ENCODE measurements at regions not wholly inside any gene's neighbourhood (a gene's known extent, or its start where the extent isn't known, plus 50 kb on each side); places are given as distances from the start of the nearest gene placed in this dataset.

GRCh38 chr14:96745500-96746051 lies 51.6 kb upstream of the VRK1 start:
- peaks cover 0 to 9% of the 10 kb centered on the region in 2 experiments; a peak in 2 of 5 replicates for H3K4me1 ChIP-seq (replicated peaks in 1 of 2; ENCODE audit: control insufficient read depth in 2 of 2, insufficient read depth in 2 of 2, low read length in 2 of 2)
- H4K20me1 ChIP-seq (replicated peaks; ENCODE audit: control insufficient read depth, insufficient read depth, low read length) = no peaks in the 10 kb centered on the region
- 0% methylated on average over 4 of the region's 4 CpGs for WGBS (ENCODE audit: insufficient coverage, low coverage, missing lambda C conversion rate)
- H2AFZ ChIP-seq (ENCODE audit: low read depth, low read length) = no peak overlapping the region
- in situ Hi-C loops (cut with MboI) (no loop called here), intact Hi-C loops (cut with micrococcal nuclease) (no loop called here)
- DNase-seq (ENCODE audit: extremely low read depth in 1 of 4, low spot score in 3 of 4) (no peak), FAIRE-seq (no peak), ATAC-seq (no peak)
- no TSS peak for BruUV-seq (replicated peaks)
- H3K9me1 ChIP-seq (ENCODE audit: control insufficient read depth, insufficient read depth, low read length) = no peaks in the 10 kb centered on the region
- no peaks in the 10 kb centered on the region for H3K36me3 ChIP-seq (ENCODE audit: control insufficient read depth, insufficient read depth, low read length)
- H3K4me2 ChIP-seq (ENCODE audit: insufficient read depth, low read length) = no peak overlapping the region
- H3K27ac ChIP-seq (ENCODE audit: extremely low read depth, low read depth, low read length) = no peak overlapping the region
- POLR2A ChIA-PET = interaction anchor here (0.5 to 0.6 kb wide), 2 partner anchors 22 to 44 kb away, joined by 3 to 4 read pairs; no protein-coding TSS in a partner anchor
- H3K9ac ChIP-seq (ENCODE audit: insufficient read depth in 1 of 2, low read depth in 2 of 2, low read length in 2 of 2) = no peak overlapping the region
- H3K27me3 ChIP-seq (ENCODE audit: control insufficient read depth in 2 of 2, insufficient read depth in 2 of 2, low read length in 2 of 2) = peaks cover 51 to 64% of the 10 kb centered on the region in 2 experiments
- no peaks in the 10 kb centered on the region for H3K9me3 ChIP-seq (replicated peaks; ENCODE audit: control insufficient read depth, insufficient read depth, low read depth, low read length)
- H3K4me3 ChIP-seq = no peak overlapping the region
- CTCF ChIA-PET (ENCODE audit: low intra/inter-chr PET ratio) = no interaction called here
- no peaks in the 10 kb centered on the region for H3K79me2 ChIP-seq (ENCODE audit: control insufficient read depth, insufficient read depth, low read length)
- no peak for TF ChIP-seq PCBP2 (IDR thresholded peaks at IDR 0.05; ENCODE audit: low read depth, low read length, poor library complexity, severe bottlenecking)
- TF ChIP-seq POLR2G (IDR thresholded peaks at IDR 0.05; ENCODE audit: low read depth, low read length) = no peak
- TF ChIP-seq USF2 (CRISPR knock-in tag; IDR thresholded peaks at IDR 0.05) = no peak
- no peak for TF ChIP-seq NONO (IDR thresholded peaks at IDR 0.05; ENCODE audit: low read depth in 2 of 2, low read length in 1 of 2)
- TF ChIP-seq ETV6 (IDR thresholded peaks at IDR 0.05; ENCODE audit: borderline replicate concordance in 1 of 2, low read depth in 2 of 2, low read length in 1 of 2) = no peak
- no peak for TF ChIP-seq ETV6 (CRISPR knock-in tag; IDR thresholded peaks at IDR 0.05; ENCODE audit: borderline replicate concordance)
- no peak for TF ChIP-seq PTBP1 (IDR thresholded peaks at IDR 0.05; ENCODE audit: low read depth, low read length)
- TF ChIP-seq MAX (CRISPR knock-in tag; IDR thresholded peaks at IDR 0.05) = no peak
- TF ChIP-seq SP1 (CRISPR knock-in tag; IDR thresholded peaks at IDR 0.05) = no peak
- TF ChIP-seq RBM15 (IDR thresholded peaks at IDR 0.05; ENCODE audit: insufficient read depth, low read length) = no peak
- no peak for TF ChIP-seq FOXA1 (IDR thresholded peaks at IDR 0.05; ENCODE audit: borderline replicate concordance)
- TF ChIP-seq CLOCK (CRISPR knock-in tag; IDR thresholded peaks at IDR 0.05; ENCODE audit: borderline replicate concordance) = no peak

All from K562 (cell line).